Tibial nerve (tissue), 4 donors: ENCODE measurements at regions not wholly inside any gene's neighbourhood (a gene's known extent, or its start where the extent isn't known, plus 50 kb on each side); places are given as distances from the start of the nearest gene placed in this dataset.

Experiments
- CTCF ChIP-seq, 5 experiments: fragments of 200-600 bp in 3 of 5; fragments of 450-650 bp in 2 of 5; sonication (generic) in 3 of 5; IDR thresholded peaks; one replicate each; pipeline ENCODE4 v1.5.1; 2016 to 2019; ENCODE audit warnings: antibody characterized with exemption in 5 of 5, mild to moderate bottlenecking in 3 of 5, moderate library complexity in 2 of 5
- EP300 ChIP-seq, 2 donors: sonication (generic); formaldehyde crosslinking; IDR thresholded peaks; one replicate each; pipeline ENCODE4 v1.6.1; 2017; ENCODE audit warnings: antibody characterized with exemption in 2 of 2, mild to moderate bottlenecking in 1 of 2

GRCh38 chr5:15376088-15376487 is 123.9 kb upstream of the FBXL7 start:
- no peak for TF ChIP-seq EP300 (IDR thresholded peaks at IDR 0.05)
- no peak for TF ChIP-seq CTCF (IDR thresholded peaks at IDR 0.05)
